GM19025 (cell line): ENCODE measurements at regions not wholly inside any gene's neighbourhood (a gene's known extent, or its start where the extent isn't known, plus 50 kb on each side); places are given as distances from the start of the nearest gene placed in this dataset.
"Not testable (repeated sequence)": the region's sequence is repeated elsewhere in the genome, so short reads cannot be mapped to it uniquely, and the experiment has no call there.

ENCODE experiments used
- ATAC-seq: cut with Tn5 transposase; IDR thresholded peaks from one replicate; pipeline ENCODE4 v1.9.1; 2021; ENCODE audit warnings: mild to moderate bottlenecking, low read depth, moderate library complexity; ENCODE audit not compliant: unreplicated experiment

- not testable (repeated sequence) for ATAC-seq
Observed at GRCh38 chr9:63813391-63814021, 1471.5 kb downstream of the FOXD4L5 start.

GRCh38 chr9:63812822-63813221, 1472.2 kb downstream of the FOXD4L5 start:
- ATAC-seq, result peak; percentile 53

- ATAC-seq, result not testable (repeated sequence)
Observed at GRCh38 chr9:63804205-63804604, 1480.8 kb downstream of the FOXD4L5 start.

- not testable (repeated sequence) for ATAC-seq
Observed at GRCh38 chr9:63794081-63794685, 1490.8 kb downstream of the FOXD4L5 start.

- ATAC-seq, result not testable (repeated sequence)
Observed at GRCh38 chr9:63787454-63787853, 1497.6 kb downstream of the FOXD4L5 start.

GRCh38 chr9:63785059-63785458, 1500.0 kb downstream of the FOXD4L5 start:
- not testable (repeated sequence) for ATAC-seq

- not testable (repeated sequence) for ATAC-seq
Observed at GRCh38 chr9:63784421-63784820, 1500.6 kb downstream of the FOXD4L5 start.

- ATAC-seq, result not testable (repeated sequence)
Observed at GRCh38 chr9:63781817-63782439, 1503.1 kb downstream of the FOXD4L5 start.

GRCh38 chr9:63781390-63781789, 1503.6 kb downstream of the FOXD4L5 start:
- peak; percentile 100 for ATAC-seq

GRCh38 chr9:63776220-63776619, 1508.8 kb downstream of the FOXD4L5 start:
- ATAC-seq, result not testable (repeated sequence)

GRCh38 chr9:63775092-63775426, 1510.0 kb downstream of the FOXD4L5 start:
- ATAC-seq, result not testable (repeated sequence)

- not testable (repeated sequence) for ATAC-seq
Observed at GRCh38 chr9:63774369-63775091, 1510.5 kb downstream of the FOXD4L5 start.

- not testable (repeated sequence) for ATAC-seq
Observed at GRCh38 chr9:63762230-63762629, 1522.8 kb downstream of the FOXD4L5 start.

- not testable (repeated sequence) for ATAC-seq
Observed at GRCh38 chr9:63729021-63729420, 1556.0 kb downstream of the FOXD4L5 start.

- no peak for ATAC-seq
Observed at GRCh38 chr9:63728287-63728686, 1556.7 kb downstream of the FOXD4L5 start.

- not testable (repeated sequence) for ATAC-seq
Observed at GRCh38 chr9:63708285-63708684, 1576.7 kb downstream of the FOXD4L5 start.

- ATAC-seq, result not testable (repeated sequence)
Observed at GRCh38 chr9:63704456-63704855, 1580.6 kb downstream of the FOXD4L5 start.

GRCh38 chr9:63703670-63704069, 1581.3 kb downstream of the FOXD4L5 start:
- ATAC-seq, result not testable (repeated sequence)

- ATAC-seq, result not testable (repeated sequence)
Observed at GRCh38 chr9:63703138-63703665, 1581.8 kb downstream of the FOXD4L5 start.
